H1 (cell line): ENCODE measurements at regions not wholly inside any gene's neighbourhood (a gene's known extent, or its start where the extent isn't known, plus 50 kb on each side); places are given as distances from the start of the nearest gene placed in this dataset.
"Not testable (repeated sequence)": the region's sequence is repeated elsewhere in the genome, so short reads cannot be mapped to it uniquely, and the experiment has no call there.

Experiments used
- CTCF ChIA-PET: fragments of 300-600 bp; sonication (Branson Sonifier 250); formaldehyde crosslinking; loops from one replicate; lab custom pipeline; 2021; ENCODE audit not compliant: partially characterized antibody; lab: Charles Lee
- POLR2A ChIA-PET: fragments of 300-600 bp; sonication (Branson Sonifier 250); formaldehyde crosslinking; loops from one replicate; lab custom pipeline; 2021; ENCODE audit warnings: inconsistent platforms; ENCODE audit not compliant: partially characterized antibody; lab: Charles Lee
- DNase-seq, 2 experiments: peaks; one replicate each; pipeline versions ENCODE4 v3.0.0 to v3.0.0-alpha.2; 2010 to 2022; ENCODE audit warnings: low spot score in 2 of 2, low read depth in 1 of 2, mixed read lengths in 1 of 2
- FAIRE-seq: peaks from 2 replicates; lab custom pipeline; 2011; peaks lifted over from hg19 to GRCh38; lab: Jason Lieb, UNC
- H2AFZ ChIP-seq: 2 replicates; pipeline ENCODE4 v1.8.1; 2012; ENCODE audit warnings: low read length, inconsistent platforms
- H2AK5ac ChIP-seq: 2 replicates; pipeline ENCODE4 v1.6.1; 2013; ENCODE audit warnings: low read depth, low read length
- H2BK120ac ChIP-seq: replicated peaks from 2 replicates; pipeline ENCODE3; 2013; ENCODE audit warnings: low read depth, low read length, inconsistent platforms
- H2BK12ac ChIP-seq: 2 replicates; pipeline ENCODE4 v1.6.1; 2013; ENCODE audit warnings: low read depth, low read length
- H2BK15ac ChIP-seq: 2 replicates; pipeline ENCODE4 v1.6.1; 2013; ENCODE audit warnings: low read length
- H2BK20ac ChIP-seq: 2 replicates; pipeline ENCODE4 v1.6.1; 2013; ENCODE audit warnings: low read length
- H2BK5ac ChIP-seq: 2 replicates; pipeline ENCODE4 v1.6.1; 2013; ENCODE audit warnings: low read depth, low read length
- H3K14ac ChIP-seq: 2 replicates; pipeline ENCODE4 v1.6.1; 2013; ENCODE audit warnings: inconsistent platforms; ENCODE audit not compliant: insufficient read length
- H3K18ac ChIP-seq: 2 replicates; pipeline ENCODE4 v1.6.1; 2013; ENCODE audit warnings: low read length; ENCODE audit errors: extremely low read depth
- H3K23ac ChIP-seq: 2 replicates; pipeline ENCODE4 v1.6.1; 2013; ENCODE audit warnings: inconsistent platforms; ENCODE audit not compliant: insufficient read length
- H3K23me2 ChIP-seq: 2 replicates; pipeline ENCODE4 v1.6.1; 2013; ENCODE audit warnings: low read depth, low read length
- H3K27ac ChIP-seq: 2 replicates; pipeline ENCODE4 v1.6.1; 2011; ENCODE audit warnings: low read depth, low read length, inconsistent platforms
- H3K27me3 ChIP-seq, 4 experiments: replicated peaks in 1 of 4; 1 replicate in 1 of 4; 2 replicates in 3 of 4; pipeline versions ENCODE4 v1.6.1 to v1.8.1; 2011 to 2013; ENCODE audit warnings: low read length in 3 of 4, mild to moderate bottlenecking in 3 of 4, inconsistent platforms in 2 of 4, mixed read lengths in 2 of 4, moderate library complexity in 1 of 4; ENCODE audit not compliant: control insufficient read depth in 3 of 4, insufficient read depth in 3 of 4; ENCODE audit errors: extremely low read depth in 1 of 4
- H3K36me3 ChIP-seq, 4 experiments: 2 replicates each; pipeline versions ENCODE4 v1.6.1 to v1.8.1; 2011 to 2013; ENCODE audit warnings: mild to moderate bottlenecking in 4 of 4, low read length in 3 of 4, moderate library complexity in 2 of 4, control low read depth in 1 of 4, inconsistent platforms in 1 of 4; ENCODE audit not compliant: insufficient read depth in 4 of 4, control insufficient read depth in 2 of 4
- H3K4ac ChIP-seq: replicated peaks from 2 replicates; pipeline ENCODE3; 2013; ENCODE audit warnings: low read length, low read depth, mixed read lengths, inconsistent platforms; ENCODE audit not compliant: insufficient read length
- H3K4me1 ChIP-seq, 4 experiments: replicated peaks in 1 of 4; 1 replicate in 1 of 4; 2 replicates in 3 of 4; pipeline versions ENCODE4 v1.6.1 to v1.8.1; 2011 to 2013; ENCODE audit warnings: low read length in 3 of 4, inconsistent platforms in 2 of 4, mixed read lengths in 1 of 4; ENCODE audit not compliant: insufficient read depth in 4 of 4, control insufficient read depth in 3 of 4
- H3K4me2 ChIP-seq, 2 experiments: 2 replicates each; pipeline versions ENCODE4 v1.6.1 to v1.8.1; 2011 to 2013; ENCODE audit warnings: low read depth in 2 of 2, low read length in 2 of 2, control low read depth in 1 of 2, inconsistent platforms in 1 of 2, mild to moderate bottlenecking in 1 of 2; ENCODE audit not compliant: insufficient read depth in 1 of 2
- H3K4me3 ChIP-seq, 4 experiments: fragments of 200-600, 300-600 bp in 1 of 4; sonication (generic), shearing (Covaris generic), sonication (Bioruptor Twin) in 1 of 4; 2 replicates each; pipeline versions ENCODE4 v1.5.1 to v1.8.1; 2011 to 2016; ENCODE audit warnings: low read length in 4 of 4, low read depth in 3 of 4, control low read depth in 2 of 4, inconsistent platforms in 2 of 4, mild to moderate bottlenecking in 2 of 4, mixed read lengths in 1 of 4, moderate library complexity in 1 of 4; ENCODE audit not compliant: insufficient read depth in 2 of 4; ENCODE audit errors: extremely low read depth in 1 of 4
- H3K56ac ChIP-seq: replicated peaks from 2 replicates; pipeline ENCODE3; 2013; ENCODE audit warnings: low read depth, mild to moderate bottlenecking, mixed read lengths, low read length, inconsistent platforms; ENCODE audit not compliant: insufficient read length
- H3K79me1 ChIP-seq: 2 replicates; pipeline ENCODE4 v1.6.1; 2013; ENCODE audit warnings: low read depth, low read length, control low read depth
- H3K79me2 ChIP-seq, 2 experiments: 2 replicates each; pipeline versions ENCODE4 v1.6.1 to v1.8.1; 2012 to 2013; ENCODE audit warnings: low read length in 2 of 2, mild to moderate bottlenecking in 2 of 2, inconsistent platforms in 1 of 2; ENCODE audit not compliant: insufficient read depth in 2 of 2, control insufficient read depth in 1 of 2
- H3K9ac ChIP-seq, 4 experiments: replicated peaks in 1 of 4; 1 replicate in 1 of 4; 2 replicates in 3 of 4; pipeline versions ENCODE4 v1.6.1 to v1.8.1; 2011 to 2013; ENCODE audit warnings: low read depth in 3 of 4, low read length in 3 of 4, control low read depth in 2 of 4, mild to moderate bottlenecking in 2 of 4, moderate library complexity in 2 of 4, inconsistent platforms in 1 of 4; ENCODE audit errors: extremely low read depth in 1 of 4
- H3K9me3 ChIP-seq, 2 experiments: 2 replicates each; pipeline versions ENCODE4 v1.6.1 to v1.8.1; 2012 to 2013; ENCODE audit warnings: mild to moderate bottlenecking in 2 of 2, moderate library complexity in 2 of 2, control low read depth in 1 of 2, inconsistent platforms in 1 of 2, low read depth in 1 of 2, low read length in 1 of 2, mixed read lengths in 1 of 2; ENCODE audit not compliant: insufficient read depth in 2 of 2
- H4K20me1 ChIP-seq, 2 experiments: replicated peaks in 1 of 2; 2 replicates each; pipeline versions ENCODE3 to v1.8.1; 2011 to 2013; ENCODE audit warnings: inconsistent platforms in 2 of 2, low read length in 2 of 2, mild to moderate bottlenecking in 1 of 2; ENCODE audit not compliant: insufficient read depth in 2 of 2, control insufficient read depth in 1 of 2
- H4K5ac ChIP-seq: 2 replicates; pipeline ENCODE4 v1.6.1; 2013; ENCODE audit warnings: low read length, low read depth, mixed read lengths, inconsistent platforms; ENCODE audit not compliant: insufficient read length
- H4K8ac ChIP-seq: 2 replicates; pipeline ENCODE4 v1.8.0; 2013; ENCODE audit warnings: mild to moderate bottlenecking, moderate library complexity, low read length, inconsistent platforms; ENCODE audit not compliant: insufficient read depth; ENCODE audit errors: extremely low read depth
- H4K91ac ChIP-seq: replicated peaks from 2 replicates; pipeline ENCODE3; 2013; ENCODE audit warnings: low read length, mixed read lengths, inconsistent platforms; ENCODE audit not compliant: insufficient read length
- EP300 ChIP-seq, 2 experiments: IDR thresholded peaks; 1 replicate in 1 of 2; 2 replicates in 1 of 2; pipeline ENCODE4 v1.6.1; 2011 to 2012; ENCODE audit warnings: low read depth in 2 of 2, low read length in 2 of 2, mild to moderate bottlenecking in 2 of 2, borderline replicate concordance in 1 of 2, inconsistent platforms in 1 of 2, moderate library complexity in 1 of 2
- WGBS, 2 experiments: shearing (Covaris generic) in 1 of 2; methylation state at CpG; one replicate each; pipeline versions ENCODE4 v1.1.6 to v1.1.7; 2013 to 2015; ENCODE audit warnings: low lambda C conversion rate in 2 of 2, mixed read lengths in 2 of 2, inconsistent platforms in 1 of 2, low coverage in 1 of 2, missing lambda C conversion rate in 1 of 2; ENCODE audit not compliant: insufficient replicate concordance in 2 of 2, insufficient coverage in 1 of 2, insufficient read length in 1 of 2; ENCODE audit errors: extremely low coverage in 1 of 2, missing lambda C conversion rate in 1 of 2; 5-methylcytosine and 5-hydroxymethylcytosine counted together

- H2BK5ac ChIP-seq, H4K5ac ChIP-seq, H4K8ac ChIP-seq, H3K27ac ChIP-seq, H2BK12ac ChIP-seq, H3K79me1 ChIP-seq, H4K91ac ChIP-seq, H3K14ac ChIP-seq, CTCF ChIA-PET, DNase-seq, H3K9ac ChIP-seq, H2AFZ ChIP-seq, H3K27me3 ChIP-seq, H2BK20ac ChIP-seq, H3K4me2 ChIP-seq, H3K79me2 ChIP-seq, H3K36me3 ChIP-seq, H3K23me2 ChIP-seq, FAIRE-seq, H4K20me1 ChIP-seq, H3K18ac ChIP-seq, H2AK5ac ChIP-seq: not testable (repeated sequence)
- WGBS, 2 experiments: 91% methylated on average over 5 of the region's 5 CpGs; no CpG with 5 or more reads in 1 of the 2 experiments
- H3K9me3 ChIP-seq: peaks cover 6 to 18% of the 10 kb centered on the region in 2 experiments
- peak in 1 of 2 experiments; percentile 52; a peak in 1 of 3 replicates for TF ChIP-seq EP300 (IDR thresholded peaks at IDR 0.05; ENCODE audit: borderline replicate concordance in 1 of 2, low read depth in 2 of 2, low read length in 2 of 2)
- TF ChIP-seq, all 59 proteins: peak for 1; not testable (repeated sequence) for 58
- H3K23ac ChIP-seq, H2BK15ac ChIP-seq, H3K56ac ChIP-seq, H3K4ac ChIP-seq, H3K4me3 ChIP-seq, H2BK120ac ChIP-seq, POLR2A ChIA-PET: not testable (repeated sequence)
- peaks cover 0 to 14% (median 9%) of the 10 kb centered on the region in 4 experiments; a peak in 5 of 7 replicates for H3K4me1 ChIP-seq
Observed at GRCh38 chr9:75362446-75362845, 274.1 kb downstream of the OSTF1 start.
